HCT116 (cell line): ENCODE measurements at regions not wholly inside any gene's neighbourhood (a gene's known extent, or its start where the extent isn't known, plus 50 kb on each side); places are given as distances from the start of the nearest gene placed in this dataset.
"Not testable (repeated sequence)": the region's sequence is repeated elsewhere in the genome, so short reads cannot be mapped to it uniquely, and the experiment has no call there.

Experiments
- ATAC-seq: fragments of 200-7000 bp; cut with Tn5 transposase; 2 replicates; pipeline ENCODE4 v1.9.1; 2020; ENCODE audit warnings: mild to moderate bottlenecking, moderate library complexity
- BruUV-seq: library from RNA; stranded (reverse); fragments of 400-500 nt; replicated peaks from 2 replicates; lab custom pipeline; 2021; lab: Mats Ljungman, UMichigan
- CTCF ChIA-PET: fragments of 300-600 bp; sonication (Branson Sonifier 250); formaldehyde crosslinking; loops from one replicate; lab custom pipeline; 2021; ENCODE audit warnings: antibody characterized with exemption; lab: Charles Lee
- POLR2A ChIA-PET: fragments of 300-600, 350-600 bp; sonication (Branson Sonifier 250); formaldehyde crosslinking; loops from one replicate; lab custom pipeline; 2021; ENCODE audit warnings: antibody characterized with exemption; lab: Charles Lee
- RAD21 ChIA-PET, 2 experiments: fragments of 300-600 bp; sonication (Branson Sonifier 250); formaldehyde crosslinking; loops; one replicate each; lab custom pipeline; 2023; ENCODE audit warnings: low total read pairs in 2 of 2; ENCODE audit not compliant: uncharacterized antibody in 2 of 2, unreplicated experiment in 2 of 2, low non-redundant PET in 1 of 2; lab: Charles Lee
- DNase-seq: peaks from one replicate; pipeline ENCODE4 v3.0.0-alpha.2; 2010; ENCODE audit warnings: low read depth, low spot score
- H2AFZ ChIP-seq: fragments of 200-600 bp; shearing (Covaris generic), sonication (generic); 2 replicates; pipeline ENCODE4 v1.6.1; 2017; ENCODE audit warnings: low read depth, mixed run types, mixed read lengths, antibody characterized with exemption, low read length; ENCODE audit not compliant: poor library complexity, severe bottlenecking
- H3K27ac ChIP-seq: 2 replicates; pipeline ENCODE4 v1.5.1; 2012; ENCODE audit warnings: low read depth, low read length
- H3K27me3 ChIP-seq: fragments of 200-600 bp; sonication (generic); 2 replicates; pipeline ENCODE4 v1.6.1; 2016; ENCODE audit warnings: mixed run types, low read length, mixed read lengths; ENCODE audit not compliant: insufficient read depth
- H3K36me3 ChIP-seq, 2 experiments: fragments of 200-500 bp in 1 of 2; fragments of 200-600 bp in 1 of 2; sonication (Bioruptor generic) in 1 of 2; sonication (generic) in 1 of 2; 2 replicates each; pipeline versions ENCODE4 v1.5.1 to v1.6.1; 2014 to 2016; ENCODE audit warnings: low read length in 2 of 2, inconsistent platforms in 1 of 2, mixed read lengths in 1 of 2, mixed run types in 1 of 2; ENCODE audit not compliant: insufficient read depth in 2 of 2, control insufficient read depth in 1 of 2
- H3K4me1 ChIP-seq, 2 experiments: fragments of 200-600 bp in 1 of 2; sonication (generic) in 1 of 2; 2 replicates each; pipeline versions ENCODE4 v1.5.1 to v1.6.1; 2012 to 2017; ENCODE audit warnings: low read length in 2 of 2, inconsistent platforms in 1 of 2, mild to moderate bottlenecking in 1 of 2, mixed read lengths in 1 of 2, mixed run types in 1 of 2, moderate library complexity in 1 of 2; ENCODE audit not compliant: insufficient read depth in 2 of 2, control insufficient read depth in 1 of 2
- H3K4me2 ChIP-seq: fragments of 200-600 bp; sonication (generic); 2 replicates; pipeline ENCODE4 v1.6.1; 2017; ENCODE audit warnings: mixed run types, low read length, mixed read lengths
- H3K4me3 ChIP-seq, 2 experiments: fragments of 200-600 bp in 1 of 2; sonication (generic) in 1 of 2; replicated peaks in 1 of 2; 2 replicates each; pipeline ENCODE4 v1.5.1; 2011 to 2016; ENCODE audit warnings: low read length in 2 of 2, control low read depth in 1 of 2, low read depth in 1 of 2, mild to moderate bottlenecking in 1 of 2, mixed read lengths in 1 of 2, mixed run types in 1 of 2
- H3K79me2 ChIP-seq: fragments of 200-600 bp; sonication (generic); 2 replicates; pipeline ENCODE4 v1.6.1; 2017; ENCODE audit warnings: mild to moderate bottlenecking, mixed run types, low read length, moderate library complexity, mixed read lengths; ENCODE audit not compliant: insufficient read depth
- H3K9ac ChIP-seq: fragments of 200-600 bp; sonication (generic); 2 replicates; pipeline ENCODE4 v1.6.1; 2016; ENCODE audit warnings: low read length, mixed read lengths
- H3K9me2 ChIP-seq: fragments of 200-600 bp; sonication (generic), shearing (Covaris generic); 2 replicates; pipeline ENCODE4 v1.6.1; 2017; ENCODE audit warnings: mixed run types, mild to moderate bottlenecking, moderate library complexity; ENCODE audit not compliant: insufficient read depth
- H3K9me3 ChIP-seq, 2 experiments: fragments of 200-500 bp in 1 of 2; fragments of 200-600 bp in 1 of 2; sonication (Bioruptor generic) in 1 of 2; sonication (generic) in 1 of 2; 2 replicates each; pipeline ENCODE4 v1.6.1; 2014 to 2017; ENCODE audit warnings: low read length in 2 of 2, mixed read lengths in 2 of 2, inconsistent platforms in 1 of 2, low read depth in 1 of 2, mild to moderate bottlenecking in 1 of 2, mixed run types in 1 of 2, moderate library complexity in 1 of 2; ENCODE audit not compliant: control insufficient read depth in 1 of 2, insufficient read depth in 1 of 2
- H4K20me1 ChIP-seq: fragments of 200-600 bp; sonication (generic), shearing (Covaris generic); 2 replicates; pipeline ENCODE4 v1.6.1; 2017; ENCODE audit warnings: mixed run types, mild to moderate bottlenecking, moderate library complexity; ENCODE audit not compliant: insufficient read depth
- CBX3 ChIP-seq: IDR thresholded peaks from 2 replicates; pipeline ENCODE4 v1.6.1; 2012; ENCODE audit warnings: low read depth
- CTCF ChIP-seq, 3 experiments: fragments of 200-600 bp in 1 of 3; sonication (generic) in 1 of 3; IDR thresholded peaks in 2 of 3; conservative IDR thresholded peaks in 1 of 3; 2 replicates each; pipeline ENCODE4 v1.5.1; 2012 to 2017; ENCODE audit warnings: low read depth in 2 of 3, low read length in 2 of 3, antibody characterized with exemption in 1 of 3, borderline replicate concordance in 1 of 3, control low read depth in 1 of 3, mild to moderate bottlenecking in 1 of 3, mixed read lengths in 1 of 3, mixed run types in 1 of 3, moderate library complexity in 1 of 3; ENCODE audit not compliant: insufficient read depth in 1 of 3
- EGR1 ChIP-seq: IDR thresholded peaks from 2 replicates; pipeline ENCODE4 v1.6.1; 2012; ENCODE audit warnings: low read depth
- ELF1 ChIP-seq: IDR thresholded peaks from 2 replicates; pipeline ENCODE4 v1.6.1; 2012; ENCODE audit warnings: low read depth, borderline replicate concordance
- FOSL1 ChIP-seq: IDR thresholded peaks from 2 replicates; pipeline ENCODE4 v1.6.1; 2012; ENCODE audit warnings: low read depth
- JUND ChIP-seq: IDR thresholded peaks from 2 replicates; pipeline ENCODE4 v1.6.1; 2012
- MAX ChIP-seq: IDR thresholded peaks from 2 replicates; pipeline ENCODE4 v1.6.1; 2012
- POLR2AphosphoS5 ChIP-seq: IDR thresholded peaks from 2 replicates; pipeline ENCODE4 v1.6.1; 2011; ENCODE audit warnings: mild to moderate bottlenecking, low read depth, low read length, moderate library complexity
- SRF ChIP-seq: IDR thresholded peaks from 2 replicates; pipeline ENCODE4 v1.6.1; 2012; ENCODE audit warnings: low read depth
- TCF7L2 ChIP-seq: IDR thresholded peaks from 2 replicates; pipeline ENCODE4 v1.7.0; 2011; ENCODE audit warnings: borderline replicate concordance, inconsistent platforms; ENCODE audit not compliant: insufficient read depth, insufficient read length; ENCODE audit errors: extremely low read depth
- ZNF274 ChIP-seq: fragments of 200-500 bp; sonication (Bioruptor generic); IDR thresholded peaks from 2 replicates; pipeline ENCODE4 v1.6.1; 2014; ENCODE audit warnings: mild to moderate bottlenecking, low read depth, low read length, inconsistent platforms
- intact Hi-C: fragments of 100-400 bp; cut with micrococcal nuclease; formaldehyde crosslinking; loops from 2 replicates; pipeline ENCODE4 v1.10.0; 2022

GRCh38 chr5:77861576-77861975, 85.4 kb upstream of the TBCA start:
- H2AFZ ChIP-seq: no peak overlapping the region
- H3K9ac ChIP-seq: no peak overlapping the region
- H3K4me2 ChIP-seq: no peak overlapping the region
- ChIA-PET POLR2A (no interaction called here), RAD21 (no interaction called here), CTCF (no interaction called here)
- intact Hi-C loops: loop anchor here (10.0 kb wide), 1 partner anchor 303 kb away; no protein-coding TSS in a partner anchor
- TF ChIP-seq FOSL1 (no peak), POLR2AphosphoS5 (no peak)
- H3K9me2 ChIP-seq: no peaks in the 10 kb centered on the region
- H3K36me3 ChIP-seq: no peaks in the 10 kb centered on the region
- H3K79me2 ChIP-seq: no peaks in the 10 kb centered on the region
- H3K27ac ChIP-seq: no peak overlapping the region
- no peaks in the 10 kb centered on the region for H3K9me3 ChIP-seq
- DNase-seq (no peak), ATAC-seq (no peak)
- no TSS peak for BruUV-seq
- H4K20me1 ChIP-seq: no peaks in the 10 kb centered on the region
- H3K4me3 ChIP-seq: no peak overlapping the region
- no peaks in the 10 kb centered on the region for H3K4me1 ChIP-seq
- no peaks in the 10 kb centered on the region for H3K27me3 ChIP-seq

GRCh38 chr5:77859306-77859705, 83.2 kb upstream of the TBCA start:
- ChIA-PET POLR2A (no interaction called here), CTCF (no interaction called here), RAD21 (no interaction called here)
- Histone ChIP-seq H3K9me3 (no peaks in the 10 kb centered on the region), H3K27me3 (no peaks in the 10 kb centered on the region), H3K79me2 (no peaks in the 10 kb centered on the region), H2AFZ (no peak overlapping the region), H3K4me3 (no peak overlapping the region), H3K36me3 (no peaks in the 10 kb centered on the region), H3K9ac (no peak overlapping the region), H3K27ac (no peak overlapping the region), H3K4me1 (no peaks in the 10 kb centered on the region), H4K20me1 (no peaks in the 10 kb centered on the region), H3K4me2 (no peak overlapping the region), H3K9me2 (no peaks in the 10 kb centered on the region)
- intact Hi-C loops: no loop called here
- no peak for ATAC-seq
- no peak for TF ChIP-seq MAX
- no peak for TF ChIP-seq CTCF (IDR thresholded peaks at IDR 0.05 in 2 of 3, conservative IDR thresholded peaks at IDR 0.05 in 1 of 3; ENCODE audit: borderline replicate concordance in 1 of 3, insufficient read depth in 1 of 3, low read depth in 2 of 3, low read length in 2 of 3)
- no peak for TF ChIP-seq JUND
- no peak for TF ChIP-seq EGR1
- no peak for TF ChIP-seq SRF
- TF ChIP-seq ELF1: no peak
- no peak for TF ChIP-seq POLR2AphosphoS5
- TF ChIP-seq ZNF274: no peak
- no peak for TF ChIP-seq TCF7L2
- TF ChIP-seq CBX3: no peak
- no TSS peak for BruUV-seq
- DNase-seq: no peak

- CTCF ChIA-PET, BruUV-seq, RAD21 ChIA-PET: not testable (repeated sequence)
Observed at GRCh38 chr5:77858678-77859077, 82.5 kb upstream of the TBCA start.

More at GRCh38 chr5:77858678-77859077, 82.5 kb upstream of the TBCA start:
- H4K20me1 ChIP-seq, H3K4me3 ChIP-seq, H3K9me3 ChIP-seq, H3K4me1 ChIP-seq, H3K9ac ChIP-seq, H3K9me2 ChIP-seq, H3K27ac ChIP-seq, intact Hi-C loops, H3K36me3 ChIP-seq, POLR2A ChIA-PET, H3K4me2 ChIP-seq, H2AFZ ChIP-seq, ATAC-seq, H3K79me2 ChIP-seq, DNase-seq, H3K27me3 ChIP-seq: not testable (repeated sequence)
